Stimulated activated naive B cell treated with anti-CD40 and anti-IgM and Interleukin-4, amounts not matched to agents 10 μg/mL and 1 μg/mL and 100 μg/mL, for 72 hours (primary cell): ENCODE measurements at regions not wholly inside any gene's neighbourhood (a gene's known extent, or its start where the extent isn't known, plus 50 kb on each side); places are given as distances from the start of the nearest gene placed in this dataset.

Experiments used
- ATAC-seq, 2 donors: fragments of 150-1000 bp; cut with Tn5 transposase; replicated peaks; 2 replicates each; pipeline ENCODE4 v1.10.0; 2021; ENCODE audit warnings: moderate library complexity in 1 of 2
- DNase-seq: peaks from one replicate; pipeline ENCODE4 v3.0.0; 2021
- H3K27ac Mint-ChIP-seq: one replicate; pipeline ENCODE4 v1.8.0; 2022; ENCODE audit warnings: mild to moderate bottlenecking, mixed read lengths
- H3K27me3 Mint-ChIP-seq, 2 donors: one replicate each; pipeline ENCODE4 v1.8.0; 2022; ENCODE audit warnings: mixed read lengths in 2 of 2
- H3K36me3 Mint-ChIP-seq, 2 donors: one replicate each; pipeline ENCODE4 v1.8.0; 2022; ENCODE audit warnings: mixed read lengths in 2 of 2, mild to moderate bottlenecking in 1 of 2
- H3K4me1 Mint-ChIP-seq, 2 donors: one replicate each; pipeline ENCODE4 v1.8.0; 2022; ENCODE audit warnings: mixed read lengths in 2 of 2, mild to moderate bottlenecking in 1 of 2
- H3K4me3 Mint-ChIP-seq, 2 donors: one replicate each; pipeline ENCODE4 v1.8.0; 2022; ENCODE audit warnings: mild to moderate bottlenecking in 2 of 2, mixed read lengths in 2 of 2, moderate library complexity in 1 of 2
- H3K9me3 Mint-ChIP-seq, 2 donors: one replicate each; pipeline ENCODE4 v1.8.0; 2022; ENCODE audit warnings: mixed read lengths in 2 of 2, mild to moderate bottlenecking in 1 of 2

DNA sequence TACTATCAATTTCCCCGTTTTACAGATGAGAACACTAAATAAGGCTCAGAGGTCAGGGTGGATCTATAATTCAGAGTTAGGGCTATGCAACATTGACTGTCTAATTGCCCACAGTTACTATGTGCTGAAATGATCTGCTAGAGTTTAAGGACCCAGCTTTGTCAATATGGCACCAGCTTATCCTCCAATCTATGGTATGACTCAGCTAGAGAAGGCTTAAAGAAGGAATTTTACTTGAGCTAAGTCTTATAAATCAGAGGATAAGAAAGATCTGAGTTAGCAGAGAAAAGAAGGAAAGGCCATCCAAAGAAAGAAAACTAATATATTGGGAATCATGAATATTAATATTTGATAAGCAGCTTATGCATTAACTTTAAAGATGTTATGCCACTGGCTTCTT is 78.1 kb downstream of the ASB9 start:
- H3K9me3 Mint-ChIP-seq = no peaks in the 10 kb centered on the region
- DNase-seq (no peak), ATAC-seq (no peak)
- H3K4me1 Mint-ChIP-seq = no peaks in the 10 kb centered on the region
- peaks cover 0 to 23% of the 10 kb centered on the region in 2 donors for H3K27me3 Mint-ChIP-seq
- H3K4me3 Mint-ChIP-seq = no peak overlapping the region
- no peak overlapping the region for H3K27ac Mint-ChIP-seq
- no peaks in the 10 kb centered on the region for H3K36me3 Mint-ChIP-seq

DNA sequence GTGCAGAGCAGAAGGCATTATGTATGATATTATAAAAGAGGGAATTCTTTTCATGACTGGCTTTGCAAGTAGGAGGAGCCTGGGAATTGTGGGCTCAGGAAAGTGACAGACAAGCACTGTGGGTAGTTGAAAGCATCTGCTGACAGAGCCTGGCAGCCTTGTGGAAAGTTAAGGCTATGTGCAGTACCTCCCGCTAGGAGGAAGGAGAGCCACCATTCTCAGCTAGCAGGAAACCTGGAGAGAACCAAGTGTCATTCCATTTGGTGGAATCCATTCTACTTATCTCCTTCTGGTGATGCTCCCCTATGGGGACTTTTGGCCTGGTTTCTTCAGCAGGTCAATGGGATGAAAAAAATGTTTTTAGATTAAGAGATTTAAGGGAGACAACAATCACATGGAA is 81.8 kb downstream of the ASB9 start:
- H3K27ac Mint-ChIP-seq = no peak overlapping the region
- DNase-seq = no peak
- no peak for ATAC-seq
- H3K4me1 Mint-ChIP-seq = no peaks in the 10 kb centered on the region
- peaks cover 4 to 25% of the 10 kb centered on the region in 2 donors for H3K27me3 Mint-ChIP-seq
- no peak overlapping the region for H3K4me3 Mint-ChIP-seq
- H3K36me3 Mint-ChIP-seq = no peaks in the 10 kb centered on the region
- H3K9me3 Mint-ChIP-seq = no peaks in the 10 kb centered on the region

DNA sequence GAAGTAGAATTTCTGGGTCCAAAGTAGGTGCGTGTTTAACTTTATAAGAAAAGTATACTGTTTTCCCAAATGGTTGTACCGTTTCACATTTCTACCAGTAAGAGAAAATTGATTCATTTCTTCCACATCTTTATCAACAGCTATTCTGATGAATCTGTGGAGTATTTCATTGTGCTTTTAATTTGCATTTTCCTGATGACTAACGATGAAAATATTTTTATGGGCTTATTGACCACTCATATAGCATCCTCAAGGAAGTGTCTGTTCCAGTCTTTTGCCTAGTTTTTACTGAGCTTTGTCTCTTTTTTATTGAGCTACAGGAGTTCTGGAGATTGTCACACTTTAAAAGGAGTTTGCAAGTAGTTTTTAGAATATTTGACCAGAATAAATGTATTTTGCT is 92.6 kb downstream of the ASB9 start:
- ATAC-seq = no peak
- peaks cover 0 to 3% of the 10 kb centered on the region in 2 donors for H3K27me3 Mint-ChIP-seq
- H3K4me1 Mint-ChIP-seq = no peaks in the 10 kb centered on the region
- no peak for DNase-seq
- H3K4me3 Mint-ChIP-seq = no peak overlapping the region
- H3K9me3 Mint-ChIP-seq = no peaks in the 10 kb centered on the region
- H3K36me3 Mint-ChIP-seq = no peaks in the 10 kb centered on the region
- no peak overlapping the region for H3K27ac Mint-ChIP-seq

DNA sequence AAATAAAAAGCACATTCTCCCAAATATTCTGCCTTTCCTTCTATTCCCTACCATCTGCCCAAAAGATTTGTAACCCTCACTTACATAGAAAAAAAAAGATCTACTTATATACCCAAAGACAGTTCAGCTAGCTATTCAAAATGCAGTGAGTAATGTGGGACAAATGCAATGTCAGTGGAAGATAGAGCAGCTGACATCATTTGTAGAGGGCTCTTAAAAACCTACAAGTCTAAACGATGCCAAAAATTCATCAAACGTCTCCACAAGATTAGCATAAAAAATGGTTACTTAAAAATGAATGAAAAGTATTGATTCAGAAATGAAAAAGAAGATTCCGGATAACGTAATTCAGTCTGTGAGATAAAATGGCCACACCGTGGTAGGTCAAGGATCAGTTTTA is 96.5 kb downstream of the ASB9 start:
- ATAC-seq (no peak), DNase-seq (no peak)
- H3K27me3 Mint-ChIP-seq = peaks cover 0 to 24% of the 10 kb centered on the region in 2 donors
- no peaks in the 10 kb centered on the region for H3K4me1 Mint-ChIP-seq
- H3K27ac Mint-ChIP-seq = no peak overlapping the region
- H3K9me3 Mint-ChIP-seq = peaks cover 0 to 5% of the 10 kb centered on the region in 2 donors
- no peaks in the 10 kb centered on the region for H3K36me3 Mint-ChIP-seq
- no peak overlapping the region for H3K4me3 Mint-ChIP-seq

DNA sequence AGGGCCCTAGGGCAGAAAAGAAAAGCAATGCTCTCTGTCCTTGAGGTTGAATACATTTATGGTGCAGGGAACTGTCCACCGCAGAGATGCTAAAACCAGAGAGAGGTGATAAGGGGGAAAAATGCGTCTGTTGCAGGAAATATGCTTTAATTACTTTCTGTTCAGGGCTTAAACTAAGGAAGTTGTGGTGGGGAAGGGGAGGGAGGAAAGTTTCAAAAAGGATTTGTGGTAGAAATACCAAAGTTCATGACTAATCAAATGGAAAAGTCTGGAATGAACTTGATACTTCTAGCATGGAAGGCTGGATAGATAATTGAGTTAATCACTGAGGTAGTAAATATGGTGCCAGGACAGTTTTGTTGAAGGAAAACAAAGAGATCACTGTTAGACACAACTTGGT is 99.0 kb downstream of the ASB9 start:
- Mint-ChIP-seq H3K9me3 (peaks cover 0 to 11% of the 10 kb centered on the region in 2 donors), H3K4me3 (no peak overlapping the region), H3K4me1 (no peaks in the 10 kb centered on the region), H3K27me3 (peaks cover 0 to 25% of the 10 kb centered on the region in 2 donors), H3K36me3 (no peaks in the 10 kb centered on the region), H3K27ac (no peak overlapping the region)
- no peak for DNase-seq
- no peak for ATAC-seq

DNA sequence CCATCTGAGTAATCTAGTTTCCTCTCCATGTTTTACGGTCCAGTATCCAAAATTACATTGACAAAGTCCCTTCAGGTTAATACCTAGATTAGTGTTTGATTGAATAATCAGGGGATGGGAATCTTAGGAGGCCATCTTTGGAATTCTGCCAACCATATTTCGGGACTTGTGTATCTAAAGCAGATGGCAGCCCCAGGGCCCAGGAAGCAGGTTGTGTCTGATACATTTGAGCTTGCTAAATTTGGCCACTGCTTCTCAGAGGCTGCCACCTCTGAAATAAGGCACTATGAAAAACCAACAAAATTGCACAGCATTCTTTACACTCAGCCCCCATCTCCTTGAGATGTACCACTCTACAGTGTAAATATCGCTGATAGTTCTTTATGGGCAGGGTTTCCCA is 102.1 kb downstream of the ASB9 start:
- H3K4me1 Mint-ChIP-seq = no peaks in the 10 kb centered on the region
- H3K27me3 Mint-ChIP-seq = peaks cover 0 to 25% of the 10 kb centered on the region in 2 donors
- no peaks in the 10 kb centered on the region for H3K36me3 Mint-ChIP-seq

DNA sequence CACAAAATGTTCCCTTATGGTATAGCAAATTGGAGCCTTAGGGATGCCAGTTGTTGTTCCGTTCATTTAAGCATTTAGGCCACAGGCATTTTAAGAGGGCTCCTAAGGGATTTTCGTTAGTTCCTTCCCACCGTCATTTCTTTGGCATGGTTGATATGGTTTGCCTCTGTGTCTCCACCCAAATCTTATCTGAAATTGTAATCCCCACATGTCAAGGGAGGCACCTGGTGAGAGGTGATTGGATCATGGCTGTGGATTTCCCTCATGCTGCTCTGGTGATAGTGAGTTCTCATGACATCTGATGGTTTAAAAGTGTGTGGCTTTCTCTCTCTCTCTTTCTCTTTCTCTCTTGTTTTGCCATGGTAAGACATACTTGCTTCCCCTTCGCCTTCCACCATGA is 104.1 kb downstream of the ASB9 start:
- Mint-ChIP-seq H3K27ac (no peak overlapping the region), H3K36me3 (no peaks in the 10 kb centered on the region), H3K4me3 (no peak overlapping the region), H3K27me3 (peaks cover 0 to 13% of the 10 kb centered on the region in 2 donors), H3K4me1 (peaks cover 0 to 1% of the 10 kb centered on the region in 2 donors), H3K9me3 (peaks cover 0 to 12% of the 10 kb centered on the region in 2 donors)
- ATAC-seq (no peak), DNase-seq (no peak)

More for the DNA sequence above, 102.1 kb downstream of the ASB9 start:
- ATAC-seq (no peak), DNase-seq (no peak)
- Mint-ChIP-seq H3K27ac (no peak overlapping the region), H3K9me3 (peaks cover 0 to 12% of the 10 kb centered on the region in 2 donors), H3K4me3 (no peak overlapping the region)

DNA sequence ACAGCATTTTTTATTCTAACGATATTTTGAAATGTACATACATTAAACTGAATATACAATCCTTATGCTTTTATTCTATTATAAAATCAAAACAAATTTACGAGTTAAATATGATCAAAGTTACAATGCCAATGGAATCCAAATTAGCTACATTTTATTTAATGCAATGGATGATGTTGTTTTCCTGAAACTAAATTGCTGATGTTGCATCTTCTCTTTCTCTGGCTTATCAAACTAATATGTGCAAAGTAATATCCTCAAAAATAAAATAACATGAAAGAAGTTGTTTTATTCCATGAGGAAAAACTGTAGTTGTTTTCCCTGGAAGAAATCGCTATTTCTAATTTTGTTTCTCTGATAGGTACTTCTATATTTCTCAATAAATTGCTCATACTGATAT is 106.8 kb downstream of the ASB9 start:
- peaks cover 0 to 4% of the 10 kb centered on the region in 2 donors for H3K27me3 Mint-ChIP-seq

DNA sequence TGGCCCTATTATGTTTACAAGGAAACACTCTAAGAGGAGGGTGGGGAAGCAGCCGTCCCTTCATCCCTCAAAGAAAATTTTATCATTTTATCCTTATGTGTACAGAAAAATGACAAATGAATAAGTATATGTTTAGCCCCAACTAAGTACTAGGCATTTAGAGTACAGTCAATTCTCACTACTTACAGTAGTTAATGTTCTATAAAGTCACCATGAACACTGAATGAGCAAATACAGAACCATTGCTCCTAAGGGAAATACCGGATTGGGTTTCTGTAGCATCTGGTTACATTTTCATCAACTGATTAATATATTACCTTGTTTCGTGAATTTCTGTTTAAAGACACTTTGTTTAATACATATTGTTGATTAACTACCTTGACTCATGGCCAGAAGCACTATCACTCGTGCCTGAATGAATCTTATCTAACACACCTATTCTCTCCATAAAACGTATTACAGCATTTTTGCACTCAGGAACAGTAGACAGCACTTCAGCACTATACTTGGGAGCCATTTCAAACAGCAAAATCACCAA is 109.3 kb downstream of the ASB9 start:
- Mint-ChIP-seq H3K9me3 (no peaks in the 10 kb centered on the region), H3K27me3 (peaks cover 0 to 5% of the 10 kb centered on the region in 2 donors), H3K4me3 (no peak overlapping the region), H3K4me1 (peaks cover 5 to 8% of the 10 kb centered on the region in 2 donors), H3K27ac (no peak overlapping the region), H3K36me3 (no peaks in the 10 kb centered on the region)
- ATAC-seq (no peak), DNase-seq (no peak)

More for the DNA sequence above, 106.8 kb downstream of the ASB9 start:
- H3K36me3 Mint-ChIP-seq = no peaks in the 10 kb centered on the region
- ATAC-seq (no peak), DNase-seq (no peak)
- H3K9me3 Mint-ChIP-seq = peaks cover 0 to 7% of the 10 kb centered on the region in 2 donors
- H3K27ac Mint-ChIP-seq = no peak overlapping the region
- no peak overlapping the region for H3K4me3 Mint-ChIP-seq
- H3K4me1 Mint-ChIP-seq = peaks cover 5 to 8% of the 10 kb centered on the region in 2 donors

DNA sequence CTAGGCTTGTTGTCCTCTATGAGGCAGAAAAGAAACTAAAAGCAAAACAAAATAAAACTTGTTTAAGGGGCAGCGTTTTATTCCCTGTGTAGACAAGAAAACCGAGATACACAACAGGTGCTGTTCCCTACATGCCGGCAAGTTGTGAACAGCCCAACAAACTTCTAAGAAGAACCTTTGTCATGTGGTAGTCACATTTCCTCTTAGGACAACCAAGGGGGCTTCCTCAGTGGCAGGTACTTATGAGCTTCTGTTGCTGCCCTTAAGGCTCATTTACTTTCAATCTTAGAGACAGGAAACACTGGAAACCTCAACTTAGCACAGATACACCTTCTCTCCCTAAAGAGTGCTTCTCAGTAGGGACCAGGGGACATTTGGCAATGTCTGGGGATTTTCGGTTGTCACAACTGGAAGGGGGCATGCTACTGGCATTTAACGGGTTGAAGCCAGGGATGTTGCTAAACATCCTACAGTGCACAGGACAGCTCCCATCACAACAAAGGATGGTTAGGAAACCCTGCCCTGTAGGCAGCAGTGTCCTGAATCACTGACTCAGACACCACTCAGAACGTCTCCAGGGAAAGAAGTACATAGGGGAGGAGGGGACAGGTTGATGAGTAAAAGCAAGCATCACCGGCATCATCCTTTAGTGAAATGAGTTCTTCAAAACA is 111.0 kb downstream of the ASB9 start:
- H3K4me3 Mint-ChIP-seq = peak overlapping the region; percentile 16 to 41
- H3K36me3 Mint-ChIP-seq = no peaks in the 10 kb centered on the region
- H3K9me3 Mint-ChIP-seq = no peaks in the 10 kb centered on the region
- peaks cover 0 to 8% of the 10 kb centered on the region in 2 donors for H3K27me3 Mint-ChIP-seq
- peaks cover 5 to 8% of the 10 kb centered on the region in 2 donors for H3K4me1 Mint-ChIP-seq
- peak; percentile 8 for DNase-seq
- peak; percentile 75 to 88 for ATAC-seq
- H3K27ac Mint-ChIP-seq = peak overlapping the region; percentile 53

DNA sequence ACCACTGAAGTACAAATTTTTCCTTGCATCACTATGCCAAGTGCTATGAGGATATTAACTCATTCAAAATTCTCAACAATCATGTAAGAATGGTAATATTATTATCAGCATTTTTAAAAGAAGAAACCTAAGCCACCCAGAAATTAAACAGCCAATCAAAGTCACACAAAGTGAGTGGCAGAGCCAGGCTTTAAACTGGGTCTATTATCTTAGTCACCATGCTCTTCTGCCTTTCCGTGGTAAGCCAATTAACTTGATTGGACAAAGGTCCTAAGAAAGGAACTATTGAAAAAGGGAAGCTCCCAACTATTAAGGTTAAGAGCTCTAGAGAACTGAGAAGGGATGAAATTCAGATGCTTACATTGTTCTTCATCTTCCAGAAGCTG is 111.5 kb downstream of the ASB9 start:
- peaks cover 0 to 9% of the 10 kb centered on the region in 2 donors for H3K27me3 Mint-ChIP-seq
- DNase-seq = no peak
- peak overlapping the region; percentile 15 for H3K27ac Mint-ChIP-seq
- H3K4me3 Mint-ChIP-seq = peak overlapping the region in 1 of 2 donors; percentile 41
- no peaks in the 10 kb centered on the region for H3K36me3 Mint-ChIP-seq
- H3K4me1 Mint-ChIP-seq = peaks cover 5 to 8% of the 10 kb centered on the region in 2 donors
- no peaks in the 10 kb centered on the region for H3K9me3 Mint-ChIP-seq
- peak in 1 of 2 donors; percentile 25 for ATAC-seq

DNA sequence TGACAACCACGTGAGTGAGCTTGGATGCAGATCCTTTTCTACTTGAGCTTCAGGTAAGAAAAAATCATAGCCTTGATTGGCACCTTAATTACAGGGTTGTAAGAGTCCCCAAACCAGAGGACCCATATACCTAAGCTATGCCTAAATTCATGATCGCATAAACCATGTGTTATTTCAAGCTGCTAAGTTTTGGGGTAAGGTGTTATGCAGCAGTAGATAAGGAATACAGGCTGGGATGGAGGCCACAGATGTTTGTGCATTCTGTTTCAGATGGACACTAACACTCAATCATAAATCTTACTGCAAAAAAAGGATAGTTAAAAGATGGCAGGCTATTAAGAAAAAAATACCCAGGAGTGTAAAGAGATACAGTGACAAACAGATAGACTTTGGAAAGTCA is 112.3 kb downstream of the ASB9 start:
- Mint-ChIP-seq H3K4me3 (no peak overlapping the region), H3K4me1 (peaks cover 5 to 8% of the 10 kb centered on the region in 2 donors), H3K9me3 (no peaks in the 10 kb centered on the region), H3K27ac (no peak overlapping the region), H3K27me3 (peaks cover 0 to 12% of the 10 kb centered on the region in 2 donors), H3K36me3 (no peaks in the 10 kb centered on the region)
- no peak for DNase-seq
- no peak for ATAC-seq

DNA sequence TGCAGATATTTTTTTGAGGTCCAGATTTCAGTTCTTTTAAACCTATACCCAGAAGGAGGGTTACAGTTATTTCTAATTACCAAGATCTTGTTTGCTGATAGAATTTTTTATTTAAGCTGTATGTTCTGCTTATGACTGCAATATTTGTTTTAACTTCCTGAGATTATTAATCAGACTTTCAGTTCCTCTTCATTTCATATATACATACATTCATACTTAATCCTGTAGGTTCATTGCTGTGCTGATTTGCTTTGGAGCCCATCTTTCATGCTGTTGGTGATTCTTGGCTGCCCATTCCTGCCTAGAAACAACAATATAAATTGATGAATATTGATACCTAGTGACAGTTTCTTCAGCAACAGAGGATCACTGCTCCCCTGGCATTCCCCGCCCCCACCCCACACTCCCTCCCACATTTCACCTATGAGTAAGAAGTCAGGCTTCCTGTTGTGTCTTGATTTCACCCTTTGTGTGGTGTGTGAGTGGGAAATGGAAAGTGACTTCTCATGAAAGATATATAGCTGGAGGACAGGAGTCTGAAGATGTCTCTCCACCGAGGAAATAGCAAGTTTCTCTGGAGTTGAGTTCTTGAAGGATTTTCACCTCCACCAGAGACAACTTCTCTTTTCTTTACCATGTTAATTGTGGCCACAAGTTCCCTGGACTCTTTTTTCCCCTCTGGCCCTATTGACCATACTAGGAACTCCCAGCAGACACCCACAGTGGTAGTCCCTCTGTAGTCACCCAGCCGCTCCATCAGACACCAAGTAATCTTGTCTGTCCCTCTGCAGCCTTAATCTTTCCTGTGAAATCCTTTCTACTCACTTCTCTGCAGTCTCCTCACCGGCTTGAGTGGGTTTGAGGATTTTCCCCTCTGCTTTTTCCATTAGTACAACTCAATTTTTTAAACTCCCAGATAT is 118.4 kb downstream of the ASB9 start:
- DNase-seq (no peak), ATAC-seq (peak; percentile 83 to 84)
- Mint-ChIP-seq H3K4me3 (peak overlapping the region in 1 of 2 donors; percentile 47), H3K36me3 (no peaks in the 10 kb centered on the region), H3K27ac (peak overlapping the region; percentile 37), H3K9me3 (peaks cover 1 to 4% of the 10 kb centered on the region in 2 donors), H3K27me3 (peaks cover 0 to 21% of the 10 kb centered on the region in 2 donors), H3K4me1 (peaks cover 11 to 25% of the 10 kb centered on the region in 2 donors)

DNA sequence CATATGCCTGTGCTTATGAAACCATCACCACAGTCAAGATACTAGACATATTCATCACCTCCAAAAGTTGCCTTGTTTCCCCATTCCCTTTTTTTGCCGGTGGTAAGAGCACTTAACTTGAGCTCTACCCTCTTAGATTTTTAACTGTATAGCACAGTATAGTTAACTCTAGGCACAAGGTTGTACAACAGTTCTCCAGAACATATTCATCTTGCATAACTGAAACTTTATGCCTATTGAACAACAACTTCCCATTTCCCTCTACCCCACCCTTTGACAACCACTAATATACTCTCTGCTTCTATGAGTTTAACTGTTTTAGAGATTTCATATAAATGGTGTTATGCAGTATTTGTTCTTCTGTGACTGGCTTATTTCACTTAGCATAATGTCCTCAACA is 119.3 kb downstream of the ASB9 start:
- Mint-ChIP-seq H3K36me3 (no peaks in the 10 kb centered on the region), H3K9me3 (peaks cover 1 to 4% of the 10 kb centered on the region in 2 donors), H3K4me1 (peaks cover 11 to 25% of the 10 kb centered on the region in 2 donors), H3K27me3 (peaks cover 0 to 16% of the 10 kb centered on the region in 2 donors), H3K4me3 (no peak overlapping the region), H3K27ac (no peak overlapping the region)
- ATAC-seq (peak; percentile 38 to 45), DNase-seq (no peak)
